BLaER1 (cell line): ENCODE measurements at regions not wholly inside any gene's neighbourhood (a gene's known extent, or its start where the extent isn't known, plus 50 kb on each side); places are given as distances from the start of the nearest gene placed in this dataset.
A peak's percentile ranks its signal among the peaks of the same experiment; 100 is the strongest.

Experiments
- H3K27ac ChIP-seq: shearing (Covaris generic); formaldehyde crosslinking; 2 replicates; pipeline ENCODE4 v1.8.1; 2022
- H3K27me3 ChIP-seq: shearing (Covaris generic); formaldehyde crosslinking; 2 replicates; pipeline ENCODE4 v1.8.1; 2022
- H3K36me3 ChIP-seq: shearing (Covaris generic); formaldehyde crosslinking; 2 replicates; pipeline ENCODE4 v1.8.1; 2022
- H3K4me1 ChIP-seq: shearing (Covaris generic); formaldehyde crosslinking; 2 replicates; pipeline ENCODE4 v1.8.1; 2022
- H3K4me2 ChIP-seq: shearing (Covaris generic); formaldehyde crosslinking; 2 replicates; pipeline ENCODE4 v1.8.1; 2022
- H3K4me3 ChIP-seq: shearing (Covaris generic); formaldehyde crosslinking; 2 replicates; pipeline ENCODE4 v1.8.1; 2022
- H3K9ac ChIP-seq: shearing (Covaris generic); formaldehyde crosslinking; 2 replicates; pipeline ENCODE4 v1.8.1; 2022
- H3K9me3 ChIP-seq: shearing (Covaris generic); formaldehyde crosslinking; 2 replicates; pipeline ENCODE4 v1.8.1; 2022
- H4K20me1 ChIP-seq: shearing (Covaris generic); formaldehyde crosslinking; 2 replicates; pipeline ENCODE4 v1.8.1; 2022
- Cebpa-rat ChIP-seq: shearing (Covaris generic); IDR thresholded peaks from 2 replicates; pipeline ENCODE4 v1.8.1; 2022

GRCh38 chr3:35974872-35975271, 335.5 kb downstream of the ARPP21 start:
- H3K4me3 ChIP-seq, result no peak overlapping the region
- peaks cover 5% of the 10 kb centered on the region; the same call in 1 of the 2 replicates for H3K4me1 ChIP-seq
- no peaks in the 10 kb centered on the region for H4K20me1 ChIP-seq
- no peaks in the 10 kb centered on the region for H3K9me3 ChIP-seq
- no peak overlapping the region for H3K9ac ChIP-seq
- no peaks in the 10 kb centered on the region for H3K27me3 ChIP-seq
- no peaks in the 10 kb centered on the region for H3K36me3 ChIP-seq
- no peak for TF ChIP-seq Cebpa-rat
- H3K4me2 ChIP-seq, result no peak overlapping the region
- no peak overlapping the region for H3K27ac ChIP-seq

- Histone ChIP-seq H3K9me3 (no peaks in the 10 kb centered on the region), H3K4me3 (no peak overlapping the region), H3K36me3 (no peaks in the 10 kb centered on the region), H3K4me1 (no peaks in the 10 kb centered on the region), H4K20me1 (no peaks in the 10 kb centered on the region), H3K27ac (no peak overlapping the region), H3K27me3 (no peaks in the 10 kb centered on the region), H3K9ac (no peak overlapping the region), H3K4me2 (no peak overlapping the region)
- TF ChIP-seq Cebpa-rat, result no peak
These were observed 346.8 kb downstream of the ARPP21 start for GRCh38 chr3:35986161-35986560.

GRCh38 chr3:35987386-35987785, 348.1 kb downstream of the ARPP21 start:
- Histone ChIP-seq H3K27me3 (no peaks in the 10 kb centered on the region), H3K27ac (no peak overlapping the region), H3K9ac (no peak overlapping the region), H3K4me1 (no peaks in the 10 kb centered on the region), H3K4me2 (no peak overlapping the region), H3K9me3 (no peaks in the 10 kb centered on the region), H4K20me1 (no peaks in the 10 kb centered on the region), H3K4me3 (no peak overlapping the region), H3K36me3 (no peaks in the 10 kb centered on the region)
- TF ChIP-seq Cebpa-rat, result no peak

- H3K4me3 ChIP-seq, result no peak overlapping the region
- no peaks in the 10 kb centered on the region for H3K4me1 ChIP-seq
- H4K20me1 ChIP-seq, result no peaks in the 10 kb centered on the region
- H3K36me3 ChIP-seq, result no peaks in the 10 kb centered on the region
- H3K4me2 ChIP-seq, result no peak overlapping the region
- no peak overlapping the region for H3K9ac ChIP-seq
- H3K27me3 ChIP-seq, result no peaks in the 10 kb centered on the region
- no peak overlapping the region for H3K27ac ChIP-seq
- no peak for TF ChIP-seq Cebpa-rat
- H3K9me3 ChIP-seq, result peaks cover 3% of the 10 kb centered on the region
These were observed 352.7 kb downstream of the ARPP21 start for GRCh38 chr3:35992041-35992440.

GRCh38 chr3:36011791-36012190, 368.5 kb upstream of the STAC start:
- Histone ChIP-seq H3K27me3 (no peaks in the 10 kb centered on the region), H3K4me1 (peaks cover 15% of the 10 kb centered on the region), H3K4me3 (no peak overlapping the region), H3K27ac (no peak overlapping the region), H3K4me2 (0 out of 2 replicates have a peak overlapping the region, but pooled peaks have one; percentile 4), H3K36me3 (no peaks in the 10 kb centered on the region), H4K20me1 (no peaks in the 10 kb centered on the region), H3K9ac (no peak overlapping the region), H3K9me3 (peaks cover 12% of the 10 kb centered on the region)
- no peak for TF ChIP-seq Cebpa-rat

GRCh38 chr3:36013425-36013824, 366.9 kb upstream of the STAC start:
- Histone ChIP-seq H4K20me1 (no peaks in the 10 kb centered on the region), H3K27ac (no peak overlapping the region)

GRCh38 chr3:36025232-36025631, 355.1 kb upstream of the STAC start:
- H3K4me3 ChIP-seq, result no peak overlapping the region
- H3K9ac ChIP-seq, result no peak overlapping the region
- H3K36me3 ChIP-seq, result no peaks in the 10 kb centered on the region
- no peaks in the 10 kb centered on the region for H4K20me1 ChIP-seq
- H3K4me1 ChIP-seq, result no peaks in the 10 kb centered on the region
- H3K4me2 ChIP-seq, result no peak overlapping the region
- TF ChIP-seq Cebpa-rat, result no peak
- no peaks in the 10 kb centered on the region for H3K9me3 ChIP-seq
- no peaks in the 10 kb centered on the region for H3K27me3 ChIP-seq
- H3K27ac ChIP-seq, result no peak overlapping the region

More at GRCh38 chr3:36013425-36013824, 366.9 kb upstream of the STAC start:
- Histone ChIP-seq H3K4me3 (no peak overlapping the region), H3K27me3 (no peaks in the 10 kb centered on the region), H3K4me2 (no peak overlapping the region), H3K9ac (no peak overlapping the region), H3K9me3 (peaks cover 4% of the 10 kb centered on the region), H3K4me1 (peaks cover 15% of the 10 kb centered on the region), H3K36me3 (no peaks in the 10 kb centered on the region)
- TF ChIP-seq Cebpa-rat, result no peak

GRCh38 chr3:36032180-36033047, 347.9 kb upstream of the STAC start:
- Histone ChIP-seq H4K20me1 (no peaks in the 10 kb centered on the region), H3K9me3 (peaks cover 6% of the 10 kb centered on the region; the same call in 1 of the 2 replicates), H3K27ac (no peak overlapping the region), H3K27me3 (no peaks in the 10 kb centered on the region), H3K4me3 (no peak overlapping the region), H3K9ac (no peak overlapping the region), H3K4me2 (no peak overlapping the region), H3K36me3 (no peaks in the 10 kb centered on the region), H3K4me1 (no peaks in the 10 kb centered on the region)
- no peak for TF ChIP-seq Cebpa-rat

GRCh38 chr3:36058404-36059030, 321.8 kb upstream of the STAC start:
- peaks cover 7% of the 10 kb centered on the region; the same call in 1 of the 2 replicates for H3K9me3 ChIP-seq
- H3K4me2 ChIP-seq, result no peak overlapping the region
- no peaks in the 10 kb centered on the region for H3K27me3 ChIP-seq
- H3K4me3 ChIP-seq, result no peak overlapping the region
- no peak overlapping the region for H3K27ac ChIP-seq
- TF ChIP-seq Cebpa-rat, result no peak
- no peaks in the 10 kb centered on the region for H3K4me1 ChIP-seq
- no peaks in the 10 kb centered on the region for H4K20me1 ChIP-seq
- no peaks in the 10 kb centered on the region for H3K36me3 ChIP-seq
- no peak overlapping the region for H3K9ac ChIP-seq

- H3K4me3 ChIP-seq, result no peak overlapping the region
- no peaks in the 10 kb centered on the region for H3K27me3 ChIP-seq
- H3K4me1 ChIP-seq, result no peaks in the 10 kb centered on the region
- H3K9ac ChIP-seq, result no peak overlapping the region
- H3K27ac ChIP-seq, result no peak overlapping the region
- no peak for TF ChIP-seq Cebpa-rat
- no peaks in the 10 kb centered on the region for H4K20me1 ChIP-seq
- no peak overlapping the region for H3K4me2 ChIP-seq
- no peaks in the 10 kb centered on the region for H3K36me3 ChIP-seq
- no peaks in the 10 kb centered on the region for H3K9me3 ChIP-seq
These were observed 319.4 kb upstream of the STAC start for GRCh38 chr3:36060950-36061349.
